Mucosa of rectum (tissue), 2 donors: ENCODE measurements at regions not wholly inside any gene's neighbourhood (a gene's known extent, or its start where the extent isn't known, plus 50 kb on each side); places are given as distances from the start of the nearest gene placed in this dataset.

Experiments
- H3K27ac ChIP-seq, 2 donors: one replicate each; pipeline ENCODE4 v1.7.0; 2013; ENCODE audit warnings: inconsistent platforms in 2 of 2, low read depth in 2 of 2, low read length in 2 of 2
- H3K27me3 ChIP-seq, 2 donors: one replicate each; pipeline ENCODE4 v1.7.0; 2013; ENCODE audit warnings: low read length in 2 of 2; ENCODE audit not compliant: control insufficient read depth in 2 of 2, insufficient read depth in 2 of 2
- H3K36me3 ChIP-seq, 2 donors: one replicate each; pipeline ENCODE4 v1.7.0; 2013; ENCODE audit warnings: low read length in 2 of 2; ENCODE audit not compliant: control insufficient read depth in 2 of 2, insufficient read depth in 2 of 2
- H3K4me1 ChIP-seq, 2 donors: one replicate each; pipeline ENCODE4 v1.7.0; 2013; ENCODE audit warnings: low read length in 2 of 2, mild to moderate bottlenecking in 1 of 2; ENCODE audit not compliant: control insufficient read depth in 2 of 2, insufficient read depth in 2 of 2
- H3K4me3 ChIP-seq, 2 donors: one replicate each; pipeline ENCODE4 v1.7.0; 2013; ENCODE audit warnings: low read length in 2 of 2
- H3K9ac ChIP-seq, 2 donors: one replicate each; pipeline ENCODE4 v1.7.0; 2013; ENCODE audit warnings: low read length in 2 of 2, low read depth in 1 of 2, mild to moderate bottlenecking in 1 of 2
- H3K9me3 ChIP-seq, 2 donors: one replicate each; pipeline ENCODE4 v1.7.0; 2013; ENCODE audit warnings: low read length in 2 of 2; ENCODE audit not compliant: control insufficient read depth in 2 of 2
- donor health status: healthy.
- donor health status: Normal muscosa, but diverticular disease.

DNA sequence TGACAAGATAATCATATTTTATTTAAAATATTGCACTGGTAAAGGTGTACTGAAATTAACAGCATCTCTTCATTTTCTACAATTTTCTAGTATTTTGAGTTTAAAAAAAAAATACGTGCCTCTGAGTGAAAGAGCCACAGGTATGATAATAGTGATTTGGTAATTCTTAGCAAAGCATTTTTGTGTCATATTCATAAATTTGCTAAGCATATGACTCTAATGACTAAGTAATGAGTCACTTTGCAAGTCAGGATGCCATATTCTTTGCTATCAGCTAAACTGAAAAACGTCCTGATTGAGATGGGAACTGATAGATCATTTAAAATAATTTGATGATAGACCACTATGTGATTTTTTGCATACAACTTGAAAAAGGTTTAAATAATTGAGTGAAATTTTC is 136.1 kb upstream of the IRS2 start:
- Histone ChIP-seq H3K4me1 (no peaks in the 10 kb centered on the region), H3K36me3 (no peaks in the 10 kb centered on the region), H3K27me3 (no peaks in the 10 kb centered on the region), H3K9ac (no peak overlapping the region), H3K4me3 (no peak overlapping the region), H3K27ac (no peak overlapping the region), H3K9me3 (no peaks in the 10 kb centered on the region)

DNA sequence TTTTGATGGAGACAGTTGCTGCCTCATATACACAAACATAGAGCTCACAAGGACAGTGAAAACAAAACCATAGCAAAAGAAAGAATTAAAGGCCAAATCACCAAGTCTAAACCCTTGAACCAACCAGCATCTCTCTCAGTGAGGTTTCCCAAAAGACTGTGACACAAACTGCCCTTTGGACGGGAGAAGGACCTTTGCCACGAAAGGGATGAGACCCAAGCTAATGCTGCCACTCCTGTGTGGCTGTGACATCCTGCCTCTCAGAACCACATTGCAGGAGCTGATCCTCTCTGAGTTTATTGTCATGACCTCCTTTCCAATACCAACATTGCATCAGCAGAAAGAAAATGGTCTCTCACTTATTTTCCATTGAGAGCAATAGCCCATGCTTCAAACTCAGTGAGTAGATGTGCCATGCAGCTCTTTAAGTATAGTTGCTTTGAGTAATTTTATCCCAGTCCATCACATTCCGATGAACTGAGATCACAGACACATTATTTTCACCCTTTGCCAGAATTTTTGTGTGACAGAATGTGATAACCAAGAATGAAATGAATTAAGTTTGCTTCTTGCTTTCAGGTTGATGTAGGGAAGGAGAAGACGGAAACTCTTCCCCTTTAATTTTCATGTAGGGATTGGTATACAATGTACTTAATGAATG is 133.5 kb upstream of the IRS2 start:
- H3K36me3 ChIP-seq: no peaks in the 10 kb centered on the region
- no peak overlapping the region for H3K4me3 ChIP-seq
- H3K4me1 ChIP-seq: no peaks in the 10 kb centered on the region
- no peak overlapping the region for H3K27ac ChIP-seq
- H3K9ac ChIP-seq: no peak overlapping the region
- H3K9me3 ChIP-seq: no peaks in the 10 kb centered on the region
- no peaks in the 10 kb centered on the region for H3K27me3 ChIP-seq

DNA sequence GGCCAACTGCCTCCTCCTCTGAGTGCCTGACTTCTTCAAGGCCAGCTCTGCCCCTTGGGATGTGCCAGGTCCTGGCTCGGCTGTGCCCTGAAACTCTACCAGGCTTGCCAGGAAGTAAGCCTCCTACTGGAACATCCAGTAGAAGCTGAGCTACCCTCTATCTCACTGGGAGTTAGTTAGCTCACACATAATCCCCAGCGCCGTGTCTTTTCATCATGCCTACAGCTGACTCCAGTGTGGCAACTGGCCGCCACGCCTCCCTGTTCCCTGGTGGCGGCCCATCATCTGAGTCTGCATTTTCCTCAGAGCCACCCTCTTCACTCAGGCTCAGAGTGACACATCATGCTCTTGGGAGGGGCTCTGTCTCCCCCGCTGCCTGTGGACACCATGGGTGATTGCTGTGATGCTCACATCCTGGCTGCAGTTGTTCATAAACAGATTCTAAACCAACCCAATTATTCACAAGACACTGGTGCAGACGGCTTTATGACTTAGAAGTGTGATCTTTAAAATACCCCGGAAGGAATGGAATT is 131.9 kb upstream of the IRS2 start:
- no peaks in the 10 kb centered on the region for H3K36me3 ChIP-seq

DNA sequence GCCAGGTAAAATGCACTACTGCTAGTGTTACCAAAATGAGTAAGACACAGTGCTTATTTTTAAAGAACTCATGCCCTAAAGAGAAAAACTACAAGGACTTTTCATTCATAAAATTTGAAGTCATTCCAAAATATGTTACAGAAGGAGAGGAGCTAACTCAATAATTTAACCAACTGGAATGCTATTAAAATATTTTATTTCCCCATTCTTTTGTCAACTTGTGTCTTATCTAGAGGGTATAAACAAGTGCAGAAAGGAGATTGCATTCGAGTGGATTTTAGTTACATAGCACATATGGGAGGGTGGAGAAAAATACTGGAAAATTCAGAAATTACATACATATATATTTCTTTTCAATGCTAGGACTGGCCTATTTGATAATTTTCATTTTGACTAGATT is 131.0 kb upstream of the IRS2 start:
- Histone ChIP-seq H3K9me3 (no peaks in the 10 kb centered on the region), H3K27me3 (no peaks in the 10 kb centered on the region), H3K36me3 (no peaks in the 10 kb centered on the region), H3K4me3 (no peak overlapping the region), H3K4me1 (no peaks in the 10 kb centered on the region), H3K27ac (no peak overlapping the region), H3K9ac (no peak overlapping the region)

More for the DNA sequence above, 131.9 kb upstream of the IRS2 start:
- H3K27me3 ChIP-seq: no peaks in the 10 kb centered on the region
- no peaks in the 10 kb centered on the region for H3K9me3 ChIP-seq
- no peak overlapping the region for H3K27ac ChIP-seq
- H3K9ac ChIP-seq: no peak overlapping the region
- H3K4me3 ChIP-seq: no peak overlapping the region
- no peaks in the 10 kb centered on the region for H3K4me1 ChIP-seq

DNA sequence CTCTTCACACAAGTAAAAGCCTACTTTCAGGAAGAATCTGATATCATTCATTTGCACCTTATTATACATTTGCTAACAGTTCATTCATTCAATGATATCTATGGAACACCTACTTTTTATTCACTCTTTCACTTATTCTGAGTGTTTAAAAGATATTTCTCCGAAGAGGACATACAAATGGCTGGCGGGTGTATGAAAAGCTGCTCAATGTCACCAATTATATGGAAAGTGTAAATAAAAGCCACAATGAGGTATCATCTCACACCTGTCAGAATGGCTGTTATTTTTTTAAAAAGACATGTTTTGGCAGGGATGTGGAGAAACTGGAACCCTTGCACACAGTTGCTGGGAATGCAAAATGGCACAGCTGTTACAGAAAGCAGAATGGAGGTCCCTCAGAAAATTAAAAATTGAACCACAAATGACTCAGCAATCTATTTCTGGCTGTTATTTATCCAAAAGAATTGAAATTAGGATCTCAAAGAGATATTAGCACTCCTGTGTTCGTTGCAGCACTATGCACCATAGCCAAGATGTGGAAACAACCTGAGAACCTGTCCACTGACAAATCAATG is 127.6 kb upstream of the IRS2 start:
- H3K9me3 ChIP-seq: no peaks in the 10 kb centered on the region
- no peaks in the 10 kb centered on the region for H3K4me1 ChIP-seq
- no peak overlapping the region for H3K4me3 ChIP-seq
- H3K36me3 ChIP-seq: no peaks in the 10 kb centered on the region
- H3K27ac ChIP-seq: no peak overlapping the region
- H3K9ac ChIP-seq: no peak overlapping the region
- H3K27me3 ChIP-seq: no peaks in the 10 kb centered on the region

DNA sequence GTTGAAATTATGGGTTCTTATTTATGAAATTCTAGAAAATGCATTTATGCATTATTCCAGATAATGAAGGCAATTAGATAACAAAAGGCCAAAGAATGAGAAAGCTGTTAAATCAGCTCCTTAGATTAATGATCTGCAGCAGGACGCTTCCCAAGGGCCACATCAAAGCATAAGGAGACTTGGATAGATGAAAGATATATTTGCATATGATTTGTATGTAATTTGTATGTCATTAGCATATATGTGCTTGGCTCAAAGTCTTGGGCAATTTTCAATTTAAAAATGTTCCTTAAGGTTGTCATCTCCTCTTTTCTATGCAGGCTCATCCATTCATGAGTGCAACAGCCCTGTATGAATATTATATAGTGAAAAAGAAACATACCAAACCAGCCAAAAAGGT is 126.8 kb upstream of the IRS2 start:
- Histone ChIP-seq H3K4me3 (no peak overlapping the region), H3K4me1 (no peaks in the 10 kb centered on the region), H3K9ac (no peak overlapping the region), H3K36me3 (no peaks in the 10 kb centered on the region), H3K9me3 (no peaks in the 10 kb centered on the region), H3K27ac (no peak overlapping the region), H3K27me3 (no peaks in the 10 kb centered on the region)

DNA sequence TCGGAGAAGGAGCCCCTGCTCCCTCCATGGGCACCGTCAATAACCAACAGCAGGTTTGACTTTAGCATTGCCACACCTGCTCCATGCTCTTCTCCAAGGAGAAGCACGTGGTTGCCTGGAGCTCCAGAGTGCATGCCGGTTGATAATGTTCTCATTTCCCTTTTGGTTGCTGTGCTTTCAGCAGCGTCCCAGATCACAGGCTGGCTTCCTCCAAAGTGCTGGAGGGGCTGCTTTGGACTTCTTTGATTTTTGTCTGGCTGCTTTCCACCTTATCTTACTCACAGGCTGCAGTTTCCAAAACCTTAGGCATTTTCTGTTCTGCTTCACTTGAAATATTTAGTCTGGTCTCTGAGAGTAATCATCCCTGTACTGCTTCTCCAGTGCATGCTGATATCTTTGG is 123.8 kb upstream of the IRS2 start:
- Histone ChIP-seq H3K4me1 (no peaks in the 10 kb centered on the region), H3K4me3 (no peak overlapping the region), H3K9me3 (no peaks in the 10 kb centered on the region), H3K27ac (no peak overlapping the region), H3K9ac (no peak overlapping the region), H3K36me3 (no peaks in the 10 kb centered on the region), H3K27me3 (no peaks in the 10 kb centered on the region)

DNA sequence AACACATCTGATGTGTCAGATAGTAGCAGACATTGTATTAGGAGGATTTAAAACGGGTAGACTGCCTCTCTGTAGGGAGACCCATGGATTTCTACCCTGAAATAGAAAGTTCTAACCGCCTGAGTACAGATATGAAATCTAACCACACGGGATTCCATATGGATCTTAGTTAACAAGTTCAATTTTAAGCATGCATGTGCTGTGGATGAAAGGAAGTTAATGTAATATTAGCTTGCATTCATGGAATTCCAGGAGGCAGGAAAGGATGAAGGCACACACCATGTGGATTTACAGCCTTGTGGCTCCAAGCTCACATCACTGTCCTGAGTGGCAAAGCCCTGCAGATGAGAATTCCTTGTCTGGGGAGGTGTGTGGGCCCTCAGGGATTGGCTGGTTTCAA is 120.6 kb upstream of the IRS2 start:
- Histone ChIP-seq H3K27me3 (no peaks in the 10 kb centered on the region), H3K9ac (no peak overlapping the region), H3K4me3 (no peak overlapping the region), H3K9me3 (no peaks in the 10 kb centered on the region), H3K4me1 (no peaks in the 10 kb centered on the region), H3K27ac (no peak overlapping the region), H3K36me3 (no peaks in the 10 kb centered on the region)

DNA sequence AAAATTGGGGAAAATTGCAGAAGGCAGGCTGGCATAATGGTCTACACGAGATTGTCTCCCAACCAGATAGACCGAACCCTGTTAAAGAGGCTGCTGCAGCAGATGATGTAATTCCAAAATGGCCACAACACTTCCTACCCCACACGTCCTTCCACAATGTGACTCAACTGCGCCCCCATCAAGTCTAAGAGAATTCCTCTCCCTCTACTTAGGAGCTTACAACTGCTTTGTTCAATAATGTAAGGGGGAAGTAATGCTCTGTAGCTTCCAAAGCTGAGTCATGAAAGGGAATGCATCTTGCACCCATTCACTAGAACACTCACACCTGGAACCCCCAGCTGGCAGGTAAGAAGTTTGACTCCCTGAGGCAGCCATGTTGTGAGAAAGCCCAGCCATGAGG is 117.8 kb upstream of the IRS2 start:
- H3K36me3 ChIP-seq: no peaks in the 10 kb centered on the region
- no peaks in the 10 kb centered on the region for H3K27me3 ChIP-seq
- no peaks in the 10 kb centered on the region for H3K4me1 ChIP-seq
- no peaks in the 10 kb centered on the region for H3K9me3 ChIP-seq
- H3K9ac ChIP-seq: no peak overlapping the region
- H3K4me3 ChIP-seq: no peak overlapping the region
- H3K27ac ChIP-seq: no peak overlapping the region

DNA sequence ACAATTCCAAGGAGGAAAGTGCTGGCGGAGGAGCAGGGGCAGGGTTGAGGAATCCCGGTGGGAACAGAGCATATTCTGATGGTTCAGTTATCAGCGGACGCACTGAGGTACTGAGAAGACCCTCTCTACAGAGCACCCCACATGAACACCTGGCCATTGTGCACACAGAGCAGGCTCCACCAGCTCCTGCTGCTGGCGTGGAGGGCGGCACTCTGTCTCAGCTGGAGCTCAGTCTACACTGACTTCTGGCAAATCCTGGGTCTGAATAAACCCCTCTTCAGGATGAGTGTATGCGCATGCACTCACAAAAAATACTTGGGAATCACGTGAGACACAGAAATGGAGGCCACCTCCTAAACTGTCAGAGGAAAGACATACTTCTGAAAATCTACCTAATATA is 114.4 kb upstream of the IRS2 start:
- H3K27me3 ChIP-seq: no peaks in the 10 kb centered on the region
- no peak overlapping the region for H3K9ac ChIP-seq
- no peaks in the 10 kb centered on the region for H3K9me3 ChIP-seq
- H3K4me1 ChIP-seq: no peaks in the 10 kb centered on the region
- no peaks in the 10 kb centered on the region for H3K36me3 ChIP-seq
- H3K27ac ChIP-seq: no peak overlapping the region
- no peak overlapping the region for H3K4me3 ChIP-seq
